ENCODE measurements at regions not wholly inside any gene's neighbourhood (a gene's known extent, or its start where the extent isn't known, plus 50 kb on each side); places are given as distances from the start of the nearest gene placed in this dataset.

- DNase-seq, result no peak
These were observed 324.1 kb upstream of the DIO3 start for GRCh38 chr14:101237252-101237616.

- DNase-seq, result no peak
These were observed 322.2 kb upstream of the DIO3 start for GRCh38 chr14:101239065-101239464.

GRCh38 chr14:101241147-101241546, 320.1 kb upstream of the DIO3 start:
- DNase-seq, result no peak

GRCh38 chr14:101241807-101242278, 319.5 kb upstream of the DIO3 start:
- DNase-seq, result no peak

- DNase-seq, result no peak
These were observed 318.6 kb upstream of the DIO3 start for GRCh38 chr14:101242442-101243385.

- no peak for DNase-seq
These were observed 317.5 kb upstream of the DIO3 start for GRCh38 chr14:101243587-101244338.

GRCh38 chr14:101246894-101247841, 314.1 kb upstream of the DIO3 start:
- no peak for DNase-seq

- no peak for DNase-seq
These were observed 313.2 kb upstream of the DIO3 start for GRCh38 chr14:101247842-101248725.

GRCh38 chr14:101248840-101249675, 312.2 kb upstream of the DIO3 start:
- no peak for DNase-seq

GRCh38 chr14:101249676-101250036, 311.6 kb upstream of the DIO3 start:
- no peak for DNase-seq

- peak in 1 of 51 donors; percentile 10 for DNase-seq
These were observed 310.9 kb upstream of the DIO3 start for GRCh38 chr14:101250336-101250947.

GRCh38 chr14:101250948-101251811, 310.1 kb upstream of the DIO3 start:
- no peak for DNase-seq

GRCh38 chr14:101251812-101252442, 309.4 kb upstream of the DIO3 start:
- DNase-seq, result no peak

GRCh38 chr14:101252443-101253214, 308.7 kb upstream of the DIO3 start:
- DNase-seq, result no peak

- DNase-seq, result no peak
These were observed 307.3 kb upstream of the DIO3 start for GRCh38 chr14:101253948-101254347.

Measured in hypothalamus (tissue), 51 donors.